Activated naive CD8-positive, alpha-beta T cell treated with anti-CD3 and anti-CD28 coated beads, Interleukin-2, amount 10 ng/mL, durations not matched to agents 7 days and 5 days (primary cell): ENCODE measurements at regions not wholly inside any gene's neighbourhood (a gene's known extent, or its start where the extent isn't known, plus 50 kb on each side); places are given as distances from the start of the nearest gene placed in this dataset.

Experiments
- ATAC-seq: fragments of 150-1000 bp; cut with Tn5 transposase; one replicate; pipeline ENCODE4 v1.10.0; 2021; ENCODE audit warnings: low read depth, moderate library complexity
- POLR2A ChIA-PET: fragments of 350-600 bp; sonication (Branson Sonifier 250); formaldehyde crosslinking; loops from one replicate; lab custom pipeline; 2021; ENCODE audit warnings: antibody characterized with exemption; lab: Charles Lee
- DNase-seq: peaks from one replicate; pipeline ENCODE4 v3.0.0; 2021
- H3K27ac Mint-ChIP-seq: one replicate; pipeline ENCODE4 v1.8.0; 2022; ENCODE audit warnings: mild to moderate bottlenecking, mixed read lengths
- H3K27me3 Mint-ChIP-seq: one replicate; pipeline ENCODE4 v1.8.0; 2022; ENCODE audit warnings: mild to moderate bottlenecking, moderate library complexity, mixed read lengths
- H3K36me3 Mint-ChIP-seq: one replicate; pipeline ENCODE4 v1.8.0; 2021; ENCODE audit warnings: mild to moderate bottlenecking, mixed read lengths
- H3K4me1 Mint-ChIP-seq: one replicate; pipeline ENCODE4 v1.8.0; 2021; ENCODE audit warnings: mixed read lengths
- H3K4me3 Mint-ChIP-seq: one replicate; pipeline ENCODE4 v1.8.0; 2022; ENCODE audit warnings: mild to moderate bottlenecking, moderate library complexity, mixed read lengths
- H3K9me3 Mint-ChIP-seq: one replicate; pipeline ENCODE4 v1.8.0; 2021; ENCODE audit warnings: mixed read lengths

DNA sequence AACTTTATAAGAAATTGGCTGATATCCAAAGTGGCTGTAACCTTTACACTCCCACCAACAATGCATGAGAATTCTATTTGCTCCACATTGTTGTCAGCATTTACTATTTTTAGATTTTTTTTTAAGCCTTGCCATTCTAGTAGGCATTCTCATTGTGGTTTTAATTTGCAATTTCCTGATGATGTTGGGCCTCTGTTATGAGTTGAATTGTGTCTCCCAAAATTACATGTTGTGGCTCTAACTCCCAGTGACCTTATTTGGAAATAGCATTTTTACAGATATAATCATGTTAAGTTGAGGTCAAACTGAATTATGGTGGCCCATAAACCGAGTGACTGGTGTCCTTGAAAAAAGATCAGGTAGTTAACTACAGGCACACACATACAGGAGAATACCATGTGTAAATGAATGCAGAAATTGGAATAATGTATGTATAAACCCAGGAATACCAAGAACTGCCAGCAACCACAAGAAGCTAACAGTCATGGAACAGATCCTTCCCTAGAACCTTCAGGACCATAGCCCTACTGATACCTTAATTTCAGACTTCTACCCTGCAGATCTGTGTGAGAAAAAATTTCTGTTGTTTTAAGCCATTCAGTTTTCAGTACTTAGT, 348.8 kb upstream of the DAB1 start:
- DNase-seq (no peak), ATAC-seq (no peak)
- Mint-ChIP-seq H3K36me3 (no peaks in the 10 kb centered on the region), H3K9me3 (no peaks in the 10 kb centered on the region), H3K4me1 (no peaks in the 10 kb centered on the region), H3K27ac (no peak overlapping the region), H3K4me3 (no peak overlapping the region), H3K27me3 (no peaks in the 10 kb centered on the region)
- POLR2A ChIA-PET = no interaction called here

DNA sequence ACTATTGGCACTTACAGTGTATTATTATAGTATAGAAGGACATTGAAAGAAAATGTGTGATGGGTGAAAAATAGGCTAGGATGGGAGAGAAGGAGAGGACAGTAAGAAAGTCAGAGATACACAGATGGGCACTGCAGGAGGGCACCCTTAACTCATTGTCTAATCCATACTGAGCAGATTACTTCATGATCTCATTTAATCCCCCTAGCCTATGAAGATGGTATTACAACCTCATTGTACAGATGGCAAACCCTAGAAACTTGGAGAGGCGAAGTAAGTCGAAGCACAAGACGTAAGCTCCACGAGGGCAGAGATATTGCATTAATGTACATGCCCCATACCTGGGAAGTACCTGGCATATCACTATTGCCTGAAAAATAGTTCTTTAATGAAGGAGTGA, 346.9 kb upstream of the DAB1 start:
- POLR2A ChIA-PET = no interaction called here
- H3K9me3 Mint-ChIP-seq = no peaks in the 10 kb centered on the region

DNA sequence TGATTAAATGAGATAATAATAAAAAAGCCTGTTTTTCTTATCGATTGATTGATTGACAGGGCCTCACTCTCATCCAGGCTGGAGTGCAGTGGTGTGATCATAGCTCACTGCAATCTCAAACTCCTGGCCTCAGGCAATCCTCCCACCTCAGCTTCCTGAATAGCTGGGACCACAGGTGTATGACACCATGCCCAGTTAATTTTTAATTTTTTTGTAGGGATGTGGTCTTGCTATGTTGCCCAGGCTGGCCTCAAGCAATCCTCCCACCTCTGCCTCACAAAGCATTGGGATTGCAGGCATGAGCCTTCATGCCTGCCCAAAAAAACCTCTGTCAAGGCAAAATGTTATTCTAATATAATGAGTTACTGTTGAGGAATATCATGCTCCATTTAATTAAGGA, 346.4 kb upstream of the DAB1 start:
- Mint-ChIP-seq H3K4me3 (no peak overlapping the region), H3K27me3 (no peaks in the 10 kb centered on the region), H3K4me1 (no peaks in the 10 kb centered on the region), H3K27ac (no peak overlapping the region), H3K9me3 (no peaks in the 10 kb centered on the region), H3K36me3 (no peaks in the 10 kb centered on the region)
- no peak for ATAC-seq
- POLR2A ChIA-PET = no interaction called here
- no peak for DNase-seq

More for the DNA sequence above, 346.9 kb upstream of the DAB1 start:
- H3K27ac Mint-ChIP-seq = no peak overlapping the region
- no peaks in the 10 kb centered on the region for H3K36me3 Mint-ChIP-seq
- H3K4me3 Mint-ChIP-seq = no peak overlapping the region
- H3K4me1 Mint-ChIP-seq = no peaks in the 10 kb centered on the region
- no peaks in the 10 kb centered on the region for H3K27me3 Mint-ChIP-seq
- DNase-seq (no peak), ATAC-seq (no peak)

DNA sequence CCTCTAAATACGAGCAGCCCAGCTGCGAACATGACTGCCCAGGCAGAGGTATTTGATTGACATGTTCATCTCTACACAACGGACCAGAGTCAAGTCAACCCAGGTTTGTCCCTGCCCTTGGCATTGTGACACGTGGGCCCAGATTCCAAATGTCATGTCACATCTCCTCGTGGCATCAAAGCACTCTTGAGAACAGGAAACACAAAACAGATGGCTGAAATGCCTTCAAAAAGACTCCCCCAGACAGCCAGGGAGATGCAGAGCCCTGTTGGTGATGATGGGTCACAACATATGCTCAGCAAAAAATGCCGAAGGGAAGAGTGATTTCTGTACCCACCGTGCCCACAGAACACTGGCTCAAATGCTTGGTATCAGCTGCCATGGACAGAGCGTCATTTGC, 337.8 kb upstream of the DAB1 start:
- no peak overlapping the region for H3K27ac Mint-ChIP-seq
- no peaks in the 10 kb centered on the region for H3K36me3 Mint-ChIP-seq
- ATAC-seq = no peak
- peaks cover 7% of the 10 kb centered on the region for H3K27me3 Mint-ChIP-seq
- no peak for DNase-seq
- H3K4me1 Mint-ChIP-seq = peaks cover 1% of the 10 kb centered on the region
- H3K9me3 Mint-ChIP-seq = no peaks in the 10 kb centered on the region
- H3K4me3 Mint-ChIP-seq = no peak overlapping the region
- POLR2A ChIA-PET = no interaction called here

DNA sequence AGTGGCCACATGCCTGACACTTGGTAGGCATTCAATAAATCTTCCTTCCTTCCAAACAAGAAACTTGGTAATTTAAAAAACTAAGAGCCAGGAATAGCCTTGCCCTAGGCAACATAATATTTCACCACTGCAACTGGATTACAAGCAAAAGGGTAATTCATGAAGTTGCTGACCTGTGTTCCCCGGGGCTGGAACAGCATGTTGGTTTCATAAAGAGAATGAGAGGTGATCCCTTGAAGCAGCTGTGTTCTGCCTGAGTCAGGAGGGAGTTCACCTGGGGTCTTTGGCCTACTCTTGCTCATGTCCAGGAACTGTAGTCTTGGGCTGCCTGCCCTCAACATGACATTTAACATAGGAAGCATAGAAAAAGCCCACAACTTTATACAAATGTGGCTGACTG, 329.0 kb upstream of the DAB1 start:
- Mint-ChIP-seq H3K4me1 (no peaks in the 10 kb centered on the region), H3K9me3 (no peaks in the 10 kb centered on the region), H3K27me3 (no peaks in the 10 kb centered on the region), H3K36me3 (no peaks in the 10 kb centered on the region), H3K4me3 (no peak overlapping the region), H3K27ac (no peak overlapping the region)
- POLR2A ChIA-PET = no interaction called here
- ATAC-seq (no peak), DNase-seq (no peak)

DNA sequence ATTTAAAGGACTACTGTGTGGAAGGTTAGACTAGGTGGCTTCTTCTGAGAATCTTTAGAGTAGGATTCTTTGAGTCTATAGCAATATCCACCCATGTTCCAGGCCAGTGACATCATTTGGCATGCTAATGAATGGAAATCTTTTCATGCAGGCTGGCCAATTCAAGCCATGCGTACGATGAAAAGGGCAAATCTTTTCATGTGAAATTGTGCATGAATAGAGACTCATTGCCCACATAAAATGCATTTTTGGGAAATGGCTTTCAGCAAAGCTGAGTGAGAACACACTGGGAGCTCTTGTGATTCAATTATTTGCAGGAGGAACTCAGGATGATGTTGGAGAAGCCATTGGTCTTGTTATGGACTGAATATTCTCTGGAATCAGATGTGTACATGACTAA, 324.9 kb upstream of the DAB1 start:
- Mint-ChIP-seq H3K9me3 (no peaks in the 10 kb centered on the region), H3K4me3 (no peak overlapping the region), H3K27ac (no peak overlapping the region), H3K4me1 (no peaks in the 10 kb centered on the region), H3K27me3 (no peaks in the 10 kb centered on the region), H3K36me3 (no peaks in the 10 kb centered on the region)
- POLR2A ChIA-PET = no interaction called here
- ATAC-seq (no peak), DNase-seq (no peak)

DNA sequence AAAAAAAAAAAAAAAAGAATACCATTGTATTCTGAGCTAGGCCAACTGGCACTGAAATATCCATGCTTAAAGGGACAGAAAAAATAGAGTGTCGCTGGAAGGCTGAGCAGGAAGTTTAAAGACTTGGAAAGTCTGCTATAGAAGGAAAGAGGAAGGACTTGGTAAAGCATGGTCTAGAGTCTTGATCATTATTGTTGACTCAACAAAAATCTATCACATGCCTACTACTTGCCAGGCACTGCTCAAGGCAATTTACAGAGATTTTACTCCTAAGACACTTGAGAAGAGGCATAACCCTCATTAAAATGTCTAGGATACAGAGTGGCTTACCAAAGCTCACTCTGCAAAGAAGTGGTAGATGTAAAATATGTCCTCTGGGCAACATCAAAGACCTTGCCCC, 324.0 kb upstream of the DAB1 start:
- Mint-ChIP-seq H3K36me3 (no peaks in the 10 kb centered on the region), H3K4me1 (no peaks in the 10 kb centered on the region), H3K9me3 (no peaks in the 10 kb centered on the region), H3K27ac (no peak overlapping the region), H3K27me3 (no peaks in the 10 kb centered on the region), H3K4me3 (no peak overlapping the region)
- POLR2A ChIA-PET = no interaction called here
- DNase-seq = no peak
- ATAC-seq = no peak

DNA sequence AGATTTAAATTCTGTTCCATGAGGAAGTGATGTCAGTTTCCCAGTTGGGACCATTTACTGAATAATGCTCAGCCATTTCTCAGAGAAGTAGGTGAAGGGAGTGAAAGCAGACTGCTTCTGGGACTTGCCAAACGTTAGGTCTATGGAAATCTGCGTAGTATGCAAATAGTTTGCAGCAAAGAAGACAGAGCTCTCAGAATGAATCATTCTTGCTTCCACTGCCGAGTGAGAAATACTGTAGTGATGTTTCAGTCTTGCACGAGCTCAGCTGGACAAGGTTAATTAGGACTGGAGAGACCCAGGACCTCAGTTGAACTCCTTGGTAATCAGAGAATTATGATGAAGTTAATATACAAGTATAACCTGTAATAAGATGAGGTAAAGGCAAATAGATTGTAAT, 317.7 kb upstream of the DAB1 start:
- POLR2A ChIA-PET = no interaction called here
- Mint-ChIP-seq H3K4me1 (peaks cover 4% of the 10 kb centered on the region), H3K9me3 (no peaks in the 10 kb centered on the region), H3K27ac (no peak overlapping the region), H3K36me3 (no peaks in the 10 kb centered on the region), H3K27me3 (peaks cover 2% of the 10 kb centered on the region), H3K4me3 (no peak overlapping the region)
- ATAC-seq (no peak), DNase-seq (no peak)

DNA sequence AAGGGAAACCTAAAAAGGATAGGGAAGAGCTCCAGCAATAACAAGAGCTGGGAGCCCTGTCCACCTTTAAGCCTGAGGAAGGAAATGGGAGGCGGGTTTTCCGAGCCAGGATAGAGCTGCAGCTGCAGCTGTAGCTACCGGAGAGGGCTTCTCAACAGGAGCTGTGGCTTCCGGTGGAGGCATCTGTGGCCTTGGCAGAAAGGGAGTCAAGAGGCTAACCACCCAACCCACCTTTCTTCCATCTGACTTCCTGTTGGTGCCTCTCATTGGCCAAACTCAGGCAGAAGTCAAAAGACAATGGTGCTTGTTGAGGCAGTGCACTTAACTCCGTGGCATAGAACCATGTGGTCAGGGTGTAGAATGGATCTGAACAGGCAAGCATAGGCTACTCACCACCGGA, 313.1 kb upstream of the DAB1 start:
- Mint-ChIP-seq H3K36me3 (no peaks in the 10 kb centered on the region), H3K27ac (no peak overlapping the region), H3K27me3 (peaks cover 8% of the 10 kb centered on the region), H3K4me1 (peaks cover 4% of the 10 kb centered on the region), H3K4me3 (no peak overlapping the region), H3K9me3 (no peaks in the 10 kb centered on the region)
- POLR2A ChIA-PET = no interaction called here
- ATAC-seq (peak; percentile 54), DNase-seq (no peak)

DNA sequence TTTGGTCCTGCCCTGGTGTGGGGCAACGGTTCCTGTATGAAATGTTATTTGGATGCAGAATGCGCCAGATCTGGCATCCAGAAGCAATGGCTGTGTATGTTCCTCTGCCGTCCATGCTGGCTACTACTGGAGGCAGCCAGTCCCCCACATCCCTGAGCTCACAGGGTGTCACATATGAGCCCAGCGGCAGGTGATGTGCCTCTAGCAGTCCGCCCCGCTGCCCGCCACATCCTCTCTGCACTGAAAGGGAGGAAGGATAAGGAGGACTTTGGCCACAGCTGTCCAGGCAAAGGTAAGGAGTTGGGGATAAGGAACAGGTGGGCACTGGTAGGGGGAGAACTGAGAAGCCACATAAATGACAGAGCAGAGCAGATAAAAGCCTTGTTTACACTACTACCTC, 305.3 kb upstream of the DAB1 start:
- Mint-ChIP-seq H3K4me3 (no peak overlapping the region), H3K4me1 (no peaks in the 10 kb centered on the region), H3K36me3 (no peaks in the 10 kb centered on the region), H3K9me3 (no peaks in the 10 kb centered on the region), H3K27me3 (no peaks in the 10 kb centered on the region), H3K27ac (no peak overlapping the region)
- ATAC-seq (no peak), DNase-seq (no peak)
- POLR2A ChIA-PET = no interaction called here

DNA sequence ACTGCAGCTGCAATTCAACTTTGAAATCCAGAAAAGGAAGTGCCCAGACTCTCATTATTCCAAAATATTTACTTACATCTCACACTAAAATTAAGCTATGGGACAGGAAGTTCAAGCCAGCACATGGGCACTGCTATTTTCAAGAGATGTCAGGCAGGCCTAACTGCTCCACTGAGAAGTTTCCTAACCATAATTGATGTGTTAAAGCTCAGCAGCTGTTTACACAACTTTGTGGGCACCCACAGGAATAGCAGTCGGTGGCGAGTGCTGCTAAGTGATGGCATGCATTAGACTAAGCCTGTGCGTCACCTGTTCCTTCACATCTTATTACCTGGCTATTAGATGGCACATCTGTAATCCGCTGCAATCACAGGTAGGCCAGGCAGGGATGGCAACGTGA, 303.3 kb upstream of the DAB1 start:
- Mint-ChIP-seq H3K27ac (no peak overlapping the region), H3K4me1 (no peaks in the 10 kb centered on the region), H3K27me3 (no peaks in the 10 kb centered on the region), H3K4me3 (no peak overlapping the region), H3K36me3 (no peaks in the 10 kb centered on the region), H3K9me3 (no peaks in the 10 kb centered on the region)
- ATAC-seq (no peak), DNase-seq (no peak)
- POLR2A ChIA-PET = no interaction called here

DNA sequence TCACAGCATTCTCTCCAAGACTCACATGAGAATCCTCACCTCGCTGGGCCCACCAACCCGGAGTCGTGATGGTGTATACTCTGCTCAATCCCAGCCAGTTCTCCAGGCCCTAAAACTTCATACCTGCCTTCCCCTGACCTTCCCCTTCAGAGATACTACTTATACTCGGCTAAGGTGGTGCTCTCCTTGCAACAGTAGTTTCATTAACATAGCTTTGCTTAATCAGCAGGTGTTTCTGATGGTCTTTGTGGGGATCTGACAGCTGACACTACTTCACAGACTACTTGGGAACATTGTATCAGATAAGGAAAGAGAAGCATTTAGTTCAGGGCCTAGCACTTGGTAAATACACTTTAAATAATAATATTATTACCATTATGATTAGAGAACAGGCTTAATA, 301.5 kb upstream of the DAB1 start:
- no peaks in the 10 kb centered on the region for H3K4me1 Mint-ChIP-seq
- H3K27me3 Mint-ChIP-seq = no peaks in the 10 kb centered on the region
- H3K36me3 Mint-ChIP-seq = no peaks in the 10 kb centered on the region
- H3K27ac Mint-ChIP-seq = no peak overlapping the region
- ATAC-seq (no peak), DNase-seq (no peak)
- H3K4me3 Mint-ChIP-seq = no peak overlapping the region
- POLR2A ChIA-PET = no interaction called here
- H3K9me3 Mint-ChIP-seq = no peaks in the 10 kb centered on the region

DNA sequence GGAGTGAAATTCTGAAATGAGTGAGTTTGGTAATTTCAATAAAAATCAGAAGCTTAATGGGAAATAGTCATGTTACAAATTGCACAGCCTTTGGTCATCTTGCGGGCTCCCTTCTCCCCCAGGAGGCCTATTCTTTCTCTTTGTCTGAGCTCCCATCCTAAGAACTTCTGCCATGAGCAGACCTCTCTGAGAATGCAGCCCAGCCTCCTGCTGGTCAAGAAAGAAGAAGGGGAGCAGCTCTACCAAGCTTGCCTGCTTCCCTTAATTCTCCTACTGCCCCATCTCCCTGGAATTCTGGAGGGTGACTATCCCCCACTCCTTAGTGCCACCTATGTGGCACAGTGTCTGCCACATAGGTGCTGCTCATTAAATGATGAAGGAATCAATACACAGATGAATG, 300.7 kb upstream of the DAB1 start:
- POLR2A ChIA-PET = no interaction called here
- no peak overlapping the region for H3K27ac Mint-ChIP-seq

DNA sequence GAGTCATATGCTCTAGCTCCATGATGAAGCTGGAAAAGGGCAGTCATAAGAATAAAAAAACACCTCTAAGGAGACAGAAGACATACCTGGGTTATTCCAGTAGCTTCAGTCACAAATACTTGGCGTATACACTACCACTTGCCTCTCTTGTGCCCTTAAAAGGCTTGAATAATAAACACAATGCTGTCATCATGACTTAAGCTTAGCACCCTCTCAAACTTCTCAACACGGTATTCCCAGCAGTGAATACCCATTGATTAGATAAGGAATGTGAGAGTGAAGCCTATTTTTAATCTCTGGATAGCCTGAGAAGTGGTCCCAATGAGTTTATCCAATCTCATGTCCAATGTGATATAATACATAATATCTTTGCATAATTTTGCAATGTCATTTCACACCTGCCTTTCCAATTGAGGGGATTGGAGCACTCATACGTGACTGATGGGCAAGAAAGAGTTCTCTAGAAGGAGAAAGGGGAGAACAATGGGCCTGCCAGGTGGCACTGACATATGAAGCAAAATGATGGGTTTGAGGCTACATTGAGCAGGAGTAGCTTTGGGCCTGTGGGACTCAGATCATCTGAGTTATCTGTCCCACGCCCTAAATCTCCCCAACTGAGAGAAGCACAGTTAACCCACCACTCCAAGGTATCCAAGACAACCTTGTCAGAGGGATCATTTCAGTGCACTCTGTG, 298.6 kb upstream of the DAB1 start:
- no peaks in the 10 kb centered on the region for H3K27me3 Mint-ChIP-seq
- H3K4me3 Mint-ChIP-seq = no peak overlapping the region
- H3K9me3 Mint-ChIP-seq = no peaks in the 10 kb centered on the region
- DNase-seq = no peak
- POLR2A ChIA-PET = no interaction called here
- no peak for ATAC-seq
- H3K27ac Mint-ChIP-seq = no peak overlapping the region
- no peaks in the 10 kb centered on the region for H3K36me3 Mint-ChIP-seq
- H3K4me1 Mint-ChIP-seq = peaks cover 3% of the 10 kb centered on the region

More for the DNA sequence above, 300.7 kb upstream of the DAB1 start:
- no peak overlapping the region for H3K4me3 Mint-ChIP-seq
- no peaks in the 10 kb centered on the region for H3K27me3 Mint-ChIP-seq
- no peaks in the 10 kb centered on the region for H3K9me3 Mint-ChIP-seq
- H3K36me3 Mint-ChIP-seq = no peaks in the 10 kb centered on the region
- DNase-seq = no peak
- peaks cover under 1% of the 10 kb centered on the region for H3K4me1 Mint-ChIP-seq
- no peak for ATAC-seq
